Mesenchymal stem cell (in vitro differentiated cells and primary cell): ENCODE measurements at regions not wholly inside any gene's neighbourhood (a gene's known extent, or its start where the extent isn't known, plus 50 kb on each side); places are given as distances from the start of the nearest gene placed in this dataset.

ENCODE experiments used
- DNase-seq: peaks from one replicate; pipeline ENCODE4 v3.0.0-alpha.2; 2013
- H2AFZ ChIP-seq: one replicate; pipeline ENCODE4 v1.6.1; 2013; ENCODE audit warnings: low read depth, mild to moderate bottlenecking, control low read depth, inconsistent platforms, low read length, moderate library complexity
- H2AK5ac ChIP-seq: 2 replicates; pipeline ENCODE4 v1.6.1; 2013; ENCODE audit warnings: low read length, moderate library complexity, mild to moderate bottlenecking, inconsistent platforms; ENCODE audit not compliant: severe bottlenecking
- H2BK120ac ChIP-seq: one replicate; pipeline ENCODE4 v1.6.1; 2013; ENCODE audit warnings: low read depth, mild to moderate bottlenecking, inconsistent platforms, low read length, moderate library complexity
- H2BK12ac ChIP-seq, 2 experiments: one replicate each; pipeline ENCODE4 v1.6.1; 2013; ENCODE audit warnings: inconsistent platforms in 2 of 2, low read length in 2 of 2, mild to moderate bottlenecking in 2 of 2, moderate library complexity in 2 of 2, control low read depth in 1 of 2
- H2BK15ac ChIP-seq: one replicate; pipeline ENCODE4 v1.6.1; 2013; ENCODE audit warnings: mild to moderate bottlenecking, low read depth, inconsistent platforms; ENCODE audit not compliant: poor library complexity, severe bottlenecking
- H2BK5ac ChIP-seq: 2 replicates; pipeline ENCODE4 v1.6.1; 2013; ENCODE audit warnings: low read depth, mild to moderate bottlenecking, low read length, control low read depth, inconsistent platforms; ENCODE audit not compliant: poor library complexity, severe bottlenecking
- H3K14ac ChIP-seq, 2 experiments: one replicate each; pipeline ENCODE4 v1.6.1; 2013; ENCODE audit warnings: inconsistent platforms in 2 of 2, low read length in 2 of 2, control low read depth in 1 of 2, mild to moderate bottlenecking in 1 of 2, moderate library complexity in 1 of 2
- H3K18ac ChIP-seq, 2 experiments: one replicate each; pipeline ENCODE4 v1.6.1; 2013; ENCODE audit warnings: inconsistent platforms in 2 of 2, low read length in 2 of 2, control low read depth in 1 of 2, low read depth in 1 of 2, mild to moderate bottlenecking in 1 of 2
- H3K23ac ChIP-seq, 2 experiments: one replicate each; pipeline ENCODE4 v1.6.1; 2013; ENCODE audit warnings: inconsistent platforms in 2 of 2, low read length in 2 of 2, mild to moderate bottlenecking in 2 of 2, moderate library complexity in 2 of 2, control low read depth in 1 of 2
- H3K27ac ChIP-seq: 2 replicates; pipeline ENCODE4 v1.5.1; 2013; ENCODE audit warnings: mild to moderate bottlenecking, moderate library complexity, low read length, control low read depth, inconsistent platforms; ENCODE audit not compliant: poor library complexity, severe bottlenecking
- H3K27me3 ChIP-seq, 2 experiments: 2 replicates each; pipeline versions ENCODE4 v1.6.1 to v1.7.0; 2013; ENCODE audit warnings: low read length in 2 of 2, mild to moderate bottlenecking in 2 of 2, moderate library complexity in 2 of 2, control low read depth in 1 of 2, inconsistent platforms in 1 of 2; ENCODE audit not compliant: control insufficient read depth in 1 of 2, insufficient read depth in 1 of 2
- H3K36me3 ChIP-seq, 2 experiments: 2 replicates each; pipeline versions ENCODE4 v1.6.1 to v1.7.0; 2013; ENCODE audit warnings: low read length in 2 of 2, control low read depth in 1 of 2, inconsistent platforms in 1 of 2, low read depth in 1 of 2, mild to moderate bottlenecking in 1 of 2; ENCODE audit not compliant: insufficient read depth in 2 of 2, control insufficient read depth in 1 of 2
- H3K4ac ChIP-seq, 2 experiments: one replicate each; pipeline ENCODE4 v1.6.1; 2013; ENCODE audit warnings: inconsistent platforms in 2 of 2, low read length in 2 of 2, mild to moderate bottlenecking in 2 of 2, moderate library complexity in 2 of 2, control low read depth in 1 of 2, low read depth in 1 of 2
- H3K4me1 ChIP-seq: 2 replicates; pipeline ENCODE4 v1.6.1; 2013; ENCODE audit warnings: low read depth, low read length, control low read depth; ENCODE audit not compliant: control insufficient read depth, insufficient read depth
- H3K4me2 ChIP-seq: 2 replicates; pipeline ENCODE4 v1.6.1; 2013; ENCODE audit warnings: low read length, mild to moderate bottlenecking, inconsistent platforms; ENCODE audit not compliant: poor library complexity, severe bottlenecking
- H3K4me3 ChIP-seq, 2 experiments: 2 replicates each; pipeline versions ENCODE4 v1.5.1 to v1.7.0; 2013; ENCODE audit warnings: low read length in 2 of 2, mild to moderate bottlenecking in 2 of 2, control low read depth in 1 of 2, low read depth in 1 of 2; ENCODE audit not compliant: insufficient read depth in 1 of 2
- H3K79me1 ChIP-seq: replicated peaks from 2 replicates; pipeline ENCODE4 v1.6.1; 2013; ENCODE audit warnings: mild to moderate bottlenecking, control low read depth, low read length, inconsistent platforms; ENCODE audit not compliant: poor library complexity, severe bottlenecking
- H3K9ac ChIP-seq: 2 replicates; pipeline ENCODE4 v1.7.0; 2013; ENCODE audit warnings: mild to moderate bottlenecking, low read length, moderate library complexity
- H3K9me3 ChIP-seq: 2 replicates; pipeline ENCODE4 v1.7.0; 2013; ENCODE audit warnings: mild to moderate bottlenecking, low read length; ENCODE audit not compliant: control insufficient read depth
- H4K8ac ChIP-seq: one replicate; pipeline ENCODE4 v1.6.1; 2013; ENCODE audit warnings: inconsistent platforms, mild to moderate bottlenecking, low read length, moderate library complexity
- H4K91ac ChIP-seq: one replicate; pipeline ENCODE4 v1.6.1; 2013; ENCODE audit warnings: mild to moderate bottlenecking, low read length, inconsistent platforms
- WGBS: methylation state at CpG from one replicate; pipeline ENCODE4 v1.1.7; 2013; ENCODE audit warnings: mixed read lengths; 5-methylcytosine and 5-hydroxymethylcytosine counted together

GRCh38 chr1:29903548-29904166, 667.3 kb downstream of the PTPRU start:
- Histone ChIP-seq H3K79me1 (no peaks in the 10 kb centered on the region), H4K91ac (no peak overlapping the region), H2BK15ac (no peak overlapping the region), H2AK5ac (no peak overlapping the region), H3K14ac (no peak overlapping the region), H2BK12ac (no peak overlapping the region), H3K18ac (no peak overlapping the region), H3K4me2 (no peak overlapping the region), H3K9ac (no peak overlapping the region), H3K4me1 (no peaks in the 10 kb centered on the region), H2BK120ac (no peak overlapping the region), H3K27ac (no peak overlapping the region), H3K4ac (no peak overlapping the region), H2AFZ (no peak overlapping the region), H3K27me3 (peaks cover 4 to 50% of the 10 kb centered on the region in 2 experiments), H2BK5ac (no peak overlapping the region), H4K8ac (no peak overlapping the region), H3K4me3 (no peak overlapping the region), H3K36me3 (no peaks in the 10 kb centered on the region), H3K23ac (no peak overlapping the region), H3K9me3 (no peaks in the 10 kb centered on the region)
- WGBS: 70% methylated on average over 4 of the region's 5 CpGs
- DNase-seq: no peak

- no peak for DNase-seq
- 13% methylated on average over 5 of the region's 12 CpGs for WGBS
- no peak overlapping the region for H2BK5ac ChIP-seq
- no peak overlapping the region for H2BK15ac ChIP-seq
- H3K23ac ChIP-seq: no peak overlapping the region
- H3K4me3 ChIP-seq: no peak overlapping the region
- peaks cover 2% of the 10 kb centered on the region for H3K4me1 ChIP-seq
- H3K36me3 ChIP-seq: no peaks in the 10 kb centered on the region
- no peak overlapping the region for H2AFZ ChIP-seq
- H4K91ac ChIP-seq: no peak overlapping the region
- no peak overlapping the region for H3K4me2 ChIP-seq
- no peak overlapping the region for H3K27ac ChIP-seq
- no peak overlapping the region for H3K14ac ChIP-seq
- no peak overlapping the region for H3K9ac ChIP-seq
- H3K4ac ChIP-seq: no peak overlapping the region
- no peak overlapping the region for H3K18ac ChIP-seq
- no peak overlapping the region for H2AK5ac ChIP-seq
- no peak overlapping the region for H2BK12ac ChIP-seq
- no peaks in the 10 kb centered on the region for H3K79me1 ChIP-seq
- peaks cover 12 to 61% of the 10 kb centered on the region in 2 experiments for H3K27me3 ChIP-seq
- H3K9me3 ChIP-seq: no peaks in the 10 kb centered on the region
- H2BK120ac ChIP-seq: no peak overlapping the region
- no peak overlapping the region for H4K8ac ChIP-seq
Measured at GRCh38 chr1:29901624-29902325, 665.5 kb downstream of the PTPRU start.

- DNase-seq: no peak
- no peak overlapping the region for H3K4me3 ChIP-seq
- H3K36me3 ChIP-seq: no peaks in the 10 kb centered on the region
- no peak overlapping the region for H4K91ac ChIP-seq
- no peak overlapping the region for H2AK5ac ChIP-seq
- no peaks in the 10 kb centered on the region for H3K79me1 ChIP-seq
- no peak overlapping the region for H2BK15ac ChIP-seq
- H3K18ac ChIP-seq: no peak overlapping the region
- no peak overlapping the region for H3K9ac ChIP-seq
- H3K4ac ChIP-seq: no peak overlapping the region
- H4K8ac ChIP-seq: no peak overlapping the region
- H3K4me2 ChIP-seq: no peak overlapping the region
- peaks cover 2% of the 10 kb centered on the region for H3K4me1 ChIP-seq
- H2BK120ac ChIP-seq: no peak overlapping the region
- H3K23ac ChIP-seq: no peak overlapping the region
- H3K14ac ChIP-seq: no peak overlapping the region
- H3K27me3 ChIP-seq: peaks cover 21 to 71% of the 10 kb centered on the region in 2 experiments
- no peak overlapping the region for H3K27ac ChIP-seq
- H3K9me3 ChIP-seq: no peaks in the 10 kb centered on the region
- no peak overlapping the region for H2BK5ac ChIP-seq
- 80% methylated on average over 3 of the region's 3 CpGs for WGBS
- no peak overlapping the region for H2AFZ ChIP-seq
- no peak overlapping the region for H2BK12ac ChIP-seq
Measured at GRCh38 chr1:29900712-29901111, 664.4 kb downstream of the PTPRU start.

GRCh38 chr1:29900104-29900679, 663.9 kb downstream of the PTPRU start:
- Histone ChIP-seq H3K4me1 (peaks cover 2% of the 10 kb centered on the region), H2AK5ac (no peak overlapping the region), H3K9ac (no peak overlapping the region), H2BK5ac (no peak overlapping the region), H2BK12ac (no peak overlapping the region), H3K36me3 (no peaks in the 10 kb centered on the region), H3K27ac (no peak overlapping the region), H3K27me3 (peaks cover 26 to 76% of the 10 kb centered on the region in 2 experiments), H3K4me3 (no peak overlapping the region), H4K91ac (no peak overlapping the region), H3K23ac (no peak overlapping the region), H2AFZ (no peak overlapping the region), H4K8ac (no peak overlapping the region), H3K4ac (no peak overlapping the region), H3K9me3 (no peaks in the 10 kb centered on the region), H3K79me1 (no peaks in the 10 kb centered on the region), H2BK15ac (no peak overlapping the region), H3K14ac (no peak overlapping the region), H3K18ac (no peak overlapping the region), H2BK120ac (no peak overlapping the region), H3K4me2 (no peak overlapping the region)
- 77% methylated on average over 18 of the region's 20 CpGs for WGBS
- DNase-seq: no peak
